ENCODE measurements at regions not wholly inside any gene's neighbourhood (a gene's known extent, or its start where the extent isn't known, plus 50 kb on each side); places are given as distances from the start of the nearest gene placed in this dataset.
"Not testable (repeated sequence)": the region's sequence is repeated elsewhere in the genome, so short reads cannot be mapped to it uniquely, and the experiment has no call there.

DNA sequence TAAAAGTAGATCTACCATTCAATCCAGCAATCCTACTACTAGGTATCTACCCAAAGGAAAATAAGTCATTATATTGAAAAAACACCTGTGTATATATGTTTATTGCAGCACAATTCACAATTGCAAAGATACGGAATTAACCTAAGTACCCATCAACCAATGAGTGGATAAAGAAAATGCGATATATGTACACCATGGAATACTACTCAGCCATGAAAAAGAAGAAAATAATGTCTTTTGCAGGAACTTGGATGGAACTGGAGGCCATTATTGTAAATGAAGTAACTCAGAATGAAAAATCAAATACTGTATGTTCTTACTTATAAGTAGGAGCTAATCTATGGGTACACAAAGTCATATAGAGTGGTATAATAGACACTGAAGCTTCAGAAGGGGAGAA is 63.4 kb upstream of the PITX1 start:
- no peaks in the 10 kb centered on the region for H3K9me3 ChIP-seq
- H3K36me3 ChIP-seq (ENCODE audit: low read depth, missing control alignments) = no peaks in the 10 kb centered on the region
- no peak overlapping the region for H3K4me3 ChIP-seq
- peaks cover 11% of the 10 kb centered on the region for H3K4me1 ChIP-seq
- TF ChIP-seq POLR2A (IDR thresholded peaks at IDR 0.05) = no peak
- no peak for TF ChIP-seq CTCF (IDR thresholded peaks at IDR 0.05)
- intact Hi-C loops (cut with DNase I; ENCODE audit: low total_unique reads) = no loop called here
- no peak overlapping the region for H3K27ac ChIP-seq
- H3K27me3 ChIP-seq = no peaks in the 10 kb centered on the region
- DNase-seq = no peak
- 95 to 96% methylated on average over 2 of the region's 2 CpGs for WGBS, 2 donors

DNA sequence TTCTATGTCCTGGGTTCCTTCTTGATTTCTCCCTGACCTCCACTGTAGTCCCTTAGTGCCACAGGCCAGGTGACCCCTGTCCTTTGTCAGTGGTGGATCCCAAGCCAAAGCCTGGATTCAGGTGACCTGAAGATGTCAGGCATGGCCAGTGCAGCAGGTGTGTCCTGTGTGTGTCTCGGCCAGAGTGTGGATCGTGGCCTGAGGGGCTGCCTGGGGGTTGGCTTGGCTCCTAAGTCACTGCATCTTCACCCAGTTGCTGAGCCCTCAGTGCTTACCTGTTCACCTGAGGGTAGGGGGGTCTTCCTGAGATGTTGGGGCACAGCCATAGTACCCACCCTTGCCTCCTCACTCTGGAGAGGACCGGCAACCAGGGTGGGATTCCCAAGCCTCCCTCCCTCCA is 61.8 kb upstream of the PITX1 start:
- Histone ChIP-seq H3K27me3 (no peaks in the 10 kb centered on the region), H3K9me3 (no peaks in the 10 kb centered on the region), H3K36me3 (ENCODE audit: low read depth, missing control alignments) (no peaks in the 10 kb centered on the region), H3K27ac (no peak overlapping the region), H3K4me1 (peaks cover 11% of the 10 kb centered on the region), H3K4me3 (no peak overlapping the region)
- WGBS, 2 donors = 93 to 97% methylated on average over 2 to 3 of the region's 3 CpGs
- TF ChIP-seq POLR2A (IDR thresholded peaks at IDR 0.05) (no peak), CTCF (IDR thresholded peaks at IDR 0.05) (no peak)
- no peak for DNase-seq
- intact Hi-C loops (cut with DNase I; ENCODE audit: low total_unique reads) = no loop called here

- Histone ChIP-seq H3K4me3 (no peak overlapping the region), H3K27me3 (no peaks in the 10 kb centered on the region), H3K9me3 (no peaks in the 10 kb centered on the region), H3K36me3 (ENCODE audit: low read depth, missing control alignments) (no peaks in the 10 kb centered on the region), H3K27ac (no peak overlapping the region), H3K4me1 (peaks cover 11% of the 10 kb centered on the region)
- DNase-seq = no peak
- 67 to 71% methylated on average over 3 to 6 of the region's 6 CpGs for WGBS, 2 donors
- TF ChIP-seq POLR2A (IDR thresholded peaks at IDR 0.05) = no peak
- TF ChIP-seq CTCF (IDR thresholded peaks at IDR 0.05) = no peak
- intact Hi-C loops (cut with DNase I; ENCODE audit: low total_unique reads) = no loop called here
Observed at GRCh38 chr5:135095052-135095715, 61.2 kb upstream of the PITX1 start.

GRCh38 chr5:135094339-135095051 is 60.5 kb upstream of the PITX1 start:
- H3K9me3 ChIP-seq = no peaks in the 10 kb centered on the region
- no peaks in the 10 kb centered on the region for H3K27me3 ChIP-seq
- H3K4me3 ChIP-seq = no peak overlapping the region
- intact Hi-C loops (cut with DNase I; ENCODE audit: low total_unique reads) = no loop called here
- WGBS, 2 donors = 79 to 91% methylated on average over 6 of the region's 6 CpGs
- no peak for DNase-seq
- no peak for TF ChIP-seq POLR2A (IDR thresholded peaks at IDR 0.05)
- no peak for TF ChIP-seq CTCF (IDR thresholded peaks at IDR 0.05)
- peaks cover 8% of the 10 kb centered on the region for H3K4me1 ChIP-seq
- H3K36me3 ChIP-seq (ENCODE audit: low read depth, missing control alignments) = no peaks in the 10 kb centered on the region
- no peak overlapping the region for H3K27ac ChIP-seq

DNA sequence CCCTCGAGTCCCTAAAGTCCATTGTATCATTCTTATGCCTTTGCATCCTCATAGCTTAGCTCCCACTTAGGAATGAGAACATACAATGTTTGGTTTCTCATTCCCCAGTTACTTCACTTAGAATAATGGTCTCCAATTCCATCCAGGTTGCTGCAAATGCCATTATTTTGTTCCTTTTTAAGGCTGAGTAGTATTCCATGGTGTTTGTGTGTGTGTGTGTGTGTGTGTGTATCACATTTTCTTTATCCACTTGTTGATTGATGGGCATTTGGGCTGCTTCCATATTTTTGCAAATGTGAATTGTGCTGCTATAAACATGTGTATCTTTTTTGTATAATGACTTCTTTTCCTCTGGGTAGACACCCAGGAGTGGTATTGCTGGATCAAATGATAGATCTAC is 59.5 kb upstream of the PITX1 start:
- H3K4me3 ChIP-seq; H3K27me3 ChIP-seq; H3K36me3 ChIP-seq (ENCODE audit: low read depth, missing control alignments); H3K9me3 ChIP-seq; DNase-seq; H3K4me1 ChIP-seq; intact Hi-C loops (cut with DNase I; ENCODE audit: low total_unique reads); H3K27ac ChIP-seq: not testable (repeated sequence)
- 96 to 100% methylated on average over 1 of the region's 1 CpG for WGBS, 2 donors

Data from testis (tissue), 2 donors.